ENCODE measurements at regions not wholly inside any gene's neighbourhood (a gene's known extent, or its start where the extent isn't known, plus 50 kb on each side); places are given as distances from the start of the nearest gene placed in this dataset.

- no peak overlapping the region for H3K27ac Mint-ChIP-seq (ENCODE audit: unreplicated experiment)
- H3K4me3 Mint-ChIP-seq (ENCODE audit: unreplicated experiment), result no peak overlapping the region
- peaks cover 5% of the 10 kb centered on the region for H3K9me3 Mint-ChIP-seq (ENCODE audit: unreplicated experiment)
- no peaks in the 10 kb centered on the region for H3K4me1 Mint-ChIP-seq (ENCODE audit: low read depth, unreplicated experiment)
- DNase-seq, result no peak
- no peaks in the 10 kb centered on the region for H3K36me3 Mint-ChIP-seq (ENCODE audit: unreplicated experiment)
- H3K27me3 Mint-ChIP-seq (ENCODE audit: unreplicated experiment), result peaks cover 2% of the 10 kb centered on the region
- no peak for TF ChIP-seq CTCF (IDR thresholded peaks at IDR 0.05; ENCODE audit: partially characterized antibody, unreplicated experiment)
Observed at GRCh38 chr13:20348645-20349408, 116.7 kb upstream of the GJB6 start.

- H3K4me3 Mint-ChIP-seq (ENCODE audit: unreplicated experiment), result no peak overlapping the region
- H3K4me1 Mint-ChIP-seq (ENCODE audit: low read depth, unreplicated experiment), result no peaks in the 10 kb centered on the region
- H3K27ac Mint-ChIP-seq (ENCODE audit: unreplicated experiment), result no peak overlapping the region
- peaks cover 2% of the 10 kb centered on the region for H3K27me3 Mint-ChIP-seq (ENCODE audit: unreplicated experiment)
- DNase-seq, result no peak
- no peaks in the 10 kb centered on the region for H3K36me3 Mint-ChIP-seq (ENCODE audit: unreplicated experiment)
- H3K9me3 Mint-ChIP-seq (ENCODE audit: unreplicated experiment), result peaks cover 5% of the 10 kb centered on the region
- TF ChIP-seq CTCF (IDR thresholded peaks at IDR 0.05; ENCODE audit: partially characterized antibody, unreplicated experiment), result no peak
Observed at GRCh38 chr13:20348018-20348417, 115.9 kb upstream of the GJB6 start.

- no peak for TF ChIP-seq CTCF (IDR thresholded peaks at IDR 0.05; ENCODE audit: partially characterized antibody, unreplicated experiment)
- Mint-ChIP-seq H3K9me3 (ENCODE audit: unreplicated experiment) (peaks cover 5% of the 10 kb centered on the region), H3K27ac (ENCODE audit: unreplicated experiment) (no peak overlapping the region), H3K27me3 (ENCODE audit: unreplicated experiment) (peaks cover under 1% of the 10 kb centered on the region), H3K4me3 (ENCODE audit: unreplicated experiment) (no peak overlapping the region), H3K4me1 (ENCODE audit: low read depth, unreplicated experiment) (no peaks in the 10 kb centered on the region), H3K36me3 (ENCODE audit: unreplicated experiment) (no peaks in the 10 kb centered on the region)
- no peak for DNase-seq
Observed at GRCh38 chr13:20344836-20345490, 112.8 kb upstream of the GJB6 start.

GRCh38 chr13:20342311-20342710 is 110.2 kb upstream of the GJB6 start:
- no peaks in the 10 kb centered on the region for H3K27me3 Mint-ChIP-seq (ENCODE audit: unreplicated experiment)

More at GRCh38 chr13:20342311-20342710, 110.2 kb upstream of the GJB6 start:
- DNase-seq, result no peak
- no peaks in the 10 kb centered on the region for H3K4me1 Mint-ChIP-seq (ENCODE audit: low read depth, unreplicated experiment)
- H3K27ac Mint-ChIP-seq (ENCODE audit: unreplicated experiment), result no peak overlapping the region
- TF ChIP-seq CTCF (IDR thresholded peaks at IDR 0.05; ENCODE audit: partially characterized antibody, unreplicated experiment), result no peak
- H3K36me3 Mint-ChIP-seq (ENCODE audit: unreplicated experiment), result no peaks in the 10 kb centered on the region
- H3K9me3 Mint-ChIP-seq (ENCODE audit: unreplicated experiment), result peaks cover 3% of the 10 kb centered on the region
- no peak overlapping the region for H3K4me3 Mint-ChIP-seq (ENCODE audit: unreplicated experiment)

Data from glutamatergic neuron (in vitro differentiated cells).